Loucy (cell line): ENCODE measurements at regions not wholly inside any gene's neighbourhood (a gene's known extent, or its start where the extent isn't known, plus 50 kb on each side); places are given as distances from the start of the nearest gene placed in this dataset.

Experiments
- H2AFZ ChIP-seq: fragments of 200-600 bp; sonication (generic); 2 replicates; pipeline ENCODE4 v1.6.0; 2016; ENCODE audit warnings: antibody characterized with exemption, mild to moderate bottlenecking, low read length, moderate library complexity
- H3F3A ChIP-seq: fragments of 200-600 bp; 2 replicates; pipeline ENCODE4 v1.6.0; 2016; ENCODE audit warnings: antibody characterized with exemption, low read depth, mild to moderate bottlenecking
- H3K27me3 ChIP-seq: fragments of 200-600 bp; sonication (generic); 2 replicates; pipeline ENCODE4 v1.6.1; 2014; ENCODE audit warnings: low read length, mild to moderate bottlenecking; ENCODE audit not compliant: insufficient read depth, poor library complexity, severe bottlenecking
- H3K36me3 ChIP-seq: fragments of 200-600 bp; sonication (generic); 2 replicates; pipeline ENCODE4 v1.6.1; 2016; ENCODE audit warnings: low read length; ENCODE audit not compliant: insufficient read depth
- H3K4me1 ChIP-seq: fragments of 200-600 bp; sonication (generic); 2 replicates; pipeline ENCODE4 v1.5.1; 2014; ENCODE audit warnings: low read length, mild to moderate bottlenecking; ENCODE audit not compliant: insufficient read depth, poor library complexity, severe bottlenecking
- H3K4me2 ChIP-seq: fragments of 200-600 bp; sonication (generic); 2 replicates; pipeline ENCODE4 v1.6.0; 2014; ENCODE audit warnings: antibody characterized with exemption, low read length, low read depth, mild to moderate bottlenecking; ENCODE audit not compliant: poor library complexity, severe bottlenecking
- H3K4me3 ChIP-seq: fragments of 200-600 bp; sonication (generic); 2 replicates; pipeline ENCODE4 v1.5.1; 2014; ENCODE audit warnings: low read length, mild to moderate bottlenecking, mixed read lengths; ENCODE audit not compliant: poor library complexity, severe bottlenecking
- H3K79me2 ChIP-seq: fragments of 200-600 bp; sonication (generic); 2 replicates; pipeline ENCODE4 v1.6.1; 2014; ENCODE audit warnings: low read length; ENCODE audit not compliant: insufficient read depth
- H3K9ac ChIP-seq: fragments of 200-600 bp; sonication (generic); 2 replicates; pipeline ENCODE4 v1.6.0; 2014; ENCODE audit warnings: mild to moderate bottlenecking, low read depth, low read length, moderate library complexity; ENCODE audit not compliant: poor library complexity, severe bottlenecking
- H3K9me2 ChIP-seq: fragments of 200-600 bp; sonication (generic); replicated peaks from 2 replicates; pipeline ENCODE4 v1.6.1; 2016; ENCODE audit warnings: low read depth, low read length, mixed read lengths
- H3K9me3 ChIP-seq: fragments of 200-600 bp; sonication (generic); 2 replicates; pipeline ENCODE4 v1.6.1; 2014; ENCODE audit warnings: mild to moderate bottlenecking, antibody characterized with exemption, low read length, low read depth; ENCODE audit not compliant: insufficient read depth
- H4K20me1 ChIP-seq: fragments of 200-600 bp; sonication (generic); 2 replicates; pipeline ENCODE4 v1.6.0; 2014; ENCODE audit warnings: antibody characterized with exemption, low read length, mild to moderate bottlenecking; ENCODE audit not compliant: insufficient read depth, poor library complexity, severe bottlenecking
- CTCF ChIP-seq: fragments of 200-600 bp; sonication (generic); conservative IDR thresholded peaks from 2 replicates; pipeline ENCODE4 v1.5.1; 2014; ENCODE audit warnings: mild to moderate bottlenecking, antibody characterized with exemption, low read length
- EZH2phosphoT487 ChIP-seq: fragments of 200-600 bp; IDR thresholded peaks from 2 replicates; pipeline ENCODE4 v1.6.1; 2018; ENCODE audit warnings: antibody characterized with exemption, mild to moderate bottlenecking, moderate library complexity, borderline replicate concordance

- H3K27me3 ChIP-seq, result no peaks in the 10 kb centered on the region
- no peaks in the 10 kb centered on the region for H3K79me2 ChIP-seq
- H2AFZ ChIP-seq, result no peak overlapping the region
- no peak overlapping the region for H3K4me2 ChIP-seq
- H3K4me1 ChIP-seq, result no peaks in the 10 kb centered on the region
- H3K9me3 ChIP-seq, result no peaks in the 10 kb centered on the region
- H3K4me3 ChIP-seq, result no peak overlapping the region
- H3K9me2 ChIP-seq, result no peaks in the 10 kb centered on the region
- H3K9ac ChIP-seq, result no peak overlapping the region
- H4K20me1 ChIP-seq, result no peaks in the 10 kb centered on the region
- no peaks in the 10 kb centered on the region for H3F3A ChIP-seq
- H3K36me3 ChIP-seq, result no peaks in the 10 kb centered on the region
- TF ChIP-seq CTCF (no peak), EZH2phosphoT487 (no peak)
Measured at GRCh38 chr16:59047114-59047513, 313.0 kb upstream of the GOT2 start.

GRCh38 chr16:59046335-59046734 is 312.2 kb upstream of the GOT2 start:
- Histone ChIP-seq H3K79me2 (no peaks in the 10 kb centered on the region), H3K36me3 (no peaks in the 10 kb centered on the region), H2AFZ (no peak overlapping the region), H4K20me1 (no peaks in the 10 kb centered on the region), H3K27me3 (no peaks in the 10 kb centered on the region), H3K4me2 (no peak overlapping the region), H3F3A (no peaks in the 10 kb centered on the region), H3K9me3 (no peaks in the 10 kb centered on the region), H3K9ac (no peak overlapping the region), H3K4me3 (no peak overlapping the region), H3K4me1 (no peaks in the 10 kb centered on the region), H3K9me2 (no peaks in the 10 kb centered on the region)
- no peak for TF ChIP-seq CTCF
- no peak for TF ChIP-seq EZH2phosphoT487

- Histone ChIP-seq H3K36me3 (no peaks in the 10 kb centered on the region), H3K4me1 (no peaks in the 10 kb centered on the region), H3K79me2 (no peaks in the 10 kb centered on the region), H2AFZ (no peak overlapping the region), H3F3A (no peaks in the 10 kb centered on the region), H3K4me3 (no peak overlapping the region), H3K9me2 (no peaks in the 10 kb centered on the region), H3K9me3 (no peaks in the 10 kb centered on the region), H4K20me1 (no peaks in the 10 kb centered on the region), H3K9ac (no peak overlapping the region), H3K27me3 (no peaks in the 10 kb centered on the region), H3K4me2 (no peak overlapping the region)
- no peak for TF ChIP-seq CTCF
- TF ChIP-seq EZH2phosphoT487, result no peak
Measured at GRCh38 chr16:59045501-59045900, 311.4 kb upstream of the GOT2 start.
